ENCODE measurements at regions not wholly inside any gene's neighbourhood (a gene's known extent, or its start where the extent isn't known, plus 50 kb on each side); places are given as distances from the start of the nearest gene placed in this dataset.

- no peaks in the 10 kb centered on the region for H3K23me2 ChIP-seq (ENCODE audit: insufficient read length, low read depth, low read length, poor library complexity, severe bottlenecking)
- H4K8ac ChIP-seq (replicated peaks; ENCODE audit: insufficient read length, low read depth, low read length): no peak overlapping the region
- peaks cover 4 to 11% (median 4%) of the 10 kb centered on the region in 3 experiments; a peak in 4 of 7 replicates for H3K36me3 Mint-ChIP-seq (ENCODE audit: insufficient read depth in 1 of 3, low read depth in 3 of 3)
- no peak overlapping the region for H3K56ac ChIP-seq (ENCODE audit: insufficient read length, low read depth, low read length)
- H4K20me1 ChIP-seq (ENCODE audit: control insufficient read depth, insufficient read depth, insufficient read length): no peaks in the 10 kb centered on the region
- no peak overlapping the region for H3K4me2 ChIP-seq (ENCODE audit: insufficient read depth, insufficient read length, low read length)
- no peaks in the 10 kb centered on the region for H3K79me1 ChIP-seq (ENCODE audit: insufficient read depth, low read depth, low read length, poor library complexity, severe bottlenecking)
- no peak overlapping the region for H3K18ac ChIP-seq (ENCODE audit: insufficient read length, low read depth, low read length)
- no peak for TF ChIP-seq CTCF (conservative IDR thresholded peaks at IDR 0.05)
- H2BK15ac ChIP-seq (ENCODE audit: low read depth, low read length): no peak overlapping the region
- no peak overlapping the region for H2AFZ ChIP-seq (ENCODE audit: low read length)
- no peak overlapping the region for H3K4me3 Mint-ChIP-seq
- no CpG with 5 or more reads among the region's 18 CpGs for WGBS (ENCODE audit: extremely low coverage, insufficient read length, low lambda C conversion rate)
- H4K91ac ChIP-seq (ENCODE audit: insufficient read length, low read depth, low read length): no peak overlapping the region
- H3K27ac Mint-ChIP-seq: no peak overlapping the region
- H3K79me2 ChIP-seq (ENCODE audit: insufficient read depth, low read length): no peaks in the 10 kb centered on the region
- no peaks in the 10 kb centered on the region for H3K27me3 ChIP-seq (ENCODE audit: insufficient read depth, low read length)
- H2BK5ac ChIP-seq (ENCODE audit: insufficient read length, low read length): no peak overlapping the region
- no peak overlapping the region for H2BK20ac ChIP-seq (ENCODE audit: low read depth, low read length, poor library complexity, severe bottlenecking)
- peaks cover 14% of the 10 kb centered on the region in 2 experiments for H3K9me3 Mint-ChIP-seq
- no peaks in the 10 kb centered on the region; the same call in 1 of the 2 replicates for H3K4me1 ChIP-seq (ENCODE audit: insufficient read depth, low read length)
- H4K5ac ChIP-seq (ENCODE audit: insufficient read length, low read depth, low read length): no peak overlapping the region
- H3K14ac ChIP-seq (ENCODE audit: insufficient read depth, low read length): no peak overlapping the region
- no peak overlapping the region for H3K23ac ChIP-seq (ENCODE audit: insufficient read length, low read depth, low read length)
- no peak overlapping the region for H3T11ph ChIP-seq (ENCODE audit: low read length)
- no peak overlapping the region for H3K27ac ChIP-seq (ENCODE audit: insufficient read length, low read depth, low read length)
- peaks cover 6% of the 10 kb centered on the region for H3K27me3 Mint-ChIP-seq (ENCODE audit: low read depth)
- H3K9ac ChIP-seq (ENCODE audit: extremely low read depth, insufficient read length, low read length): no peak overlapping the region
- H2BK120ac ChIP-seq (ENCODE audit: low read depth, low read length, poor library complexity, severe bottlenecking): no peak overlapping the region
- no peak overlapping the region for H2AK5ac ChIP-seq (ENCODE audit: insufficient read length, low read length)
- H3K4me1 Mint-ChIP-seq: peaks cover 8 to 9% of the 10 kb centered on the region in 2 experiments; a peak in 3 of 4 replicates
- H3K9me3 ChIP-seq (ENCODE audit: control insufficient read depth, low read depth, low read length): no peaks in the 10 kb centered on the region
- H2BK12ac ChIP-seq (ENCODE audit: insufficient read length, low read depth, low read length): no peak overlapping the region
- no peak overlapping the region for H3K4ac ChIP-seq (ENCODE audit: low read depth, low read length)
- no peak for DNase-seq
Observed at GRCh38 chr13:111492341-111492950, 172.0 kb downstream of the TEX29 start.
